H1 (cell line): ENCODE measurements at regions not wholly inside any gene's neighbourhood (a gene's known extent, or its start where the extent isn't known, plus 50 kb on each side); places are given as distances from the start of the nearest gene placed in this dataset.

Experiments used
- CTCF ChIP-seq, 3 experiments: IDR thresholded peaks; 1 replicate in 2 of 3; 2 replicates in 1 of 3; pipeline versions ENCODE4 v1.5.1 to v1.6.1; 2011; ENCODE audit warnings: low read length in 3 of 3, mild to moderate bottlenecking in 3 of 3, inconsistent platforms in 2 of 3, low read depth in 1 of 3, moderate library complexity in 1 of 3; ENCODE audit not compliant: insufficient read depth in 1 of 3; ENCODE audit errors: control extremely low read depth in 1 of 3
- POLR2AphosphoS5 ChIP-seq: IDR thresholded peaks from 2 replicates; pipeline ENCODE4 v1.6.1; 2011; ENCODE audit warnings: low read depth, low read length

GRCh38 chr2:60676706-60677330 is 79.2 kb upstream of the PAPOLG start:
- TF ChIP-seq CTCF (IDR thresholded peaks at IDR 0.05; ENCODE audit: control extremely low read depth in 1 of 3, insufficient read depth in 1 of 3, low read depth in 1 of 3, low read length in 3 of 3) (no peak), POLR2AphosphoS5 (no peak)
